ENCODE measurements at regions not wholly inside any gene's neighbourhood (a gene's known extent, or its start where the extent isn't known, plus 50 kb on each side); places are given as distances from the start of the nearest gene placed in this dataset.

DNA sequence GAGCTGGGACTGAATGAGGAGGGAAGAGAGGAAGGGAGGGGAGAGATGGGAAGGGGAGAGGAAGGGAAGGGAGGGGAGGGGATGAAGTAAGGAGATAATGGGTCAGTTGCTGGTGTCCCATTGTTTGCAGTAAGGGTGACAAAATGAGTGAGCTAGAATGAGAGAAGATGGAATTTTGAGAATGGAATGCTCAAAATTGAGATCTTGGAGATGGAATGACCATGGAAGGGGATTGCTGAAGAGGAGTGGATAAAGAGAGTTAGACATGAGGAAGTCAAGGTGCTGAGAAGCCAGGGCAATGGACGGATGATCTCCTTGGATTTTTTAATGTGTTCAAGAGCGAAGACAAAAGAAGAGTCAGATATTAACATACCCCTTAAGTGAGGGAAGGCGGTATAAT lies 80.5 kb upstream of the SSTR4 start:
- TF ChIP-seq POLR2AphosphoS5 (IDR thresholded peaks at IDR 0.05; ENCODE audit: low read depth, low read length) (no peak), POLR2A (IDR thresholded peaks at IDR 0.05; ENCODE audit: low read depth, low read length) (no peak), TAF1 (IDR thresholded peaks at IDR 0.05; ENCODE audit: borderline replicate concordance, low read depth, low read length) (no peak)

Measured in GM12892 (cell line).